ENCODE measurements at regions not wholly inside any gene's neighbourhood (a gene's known extent, or its start where the extent isn't known, plus 50 kb on each side); places are given as distances from the start of the nearest gene placed in this dataset.

DNA sequence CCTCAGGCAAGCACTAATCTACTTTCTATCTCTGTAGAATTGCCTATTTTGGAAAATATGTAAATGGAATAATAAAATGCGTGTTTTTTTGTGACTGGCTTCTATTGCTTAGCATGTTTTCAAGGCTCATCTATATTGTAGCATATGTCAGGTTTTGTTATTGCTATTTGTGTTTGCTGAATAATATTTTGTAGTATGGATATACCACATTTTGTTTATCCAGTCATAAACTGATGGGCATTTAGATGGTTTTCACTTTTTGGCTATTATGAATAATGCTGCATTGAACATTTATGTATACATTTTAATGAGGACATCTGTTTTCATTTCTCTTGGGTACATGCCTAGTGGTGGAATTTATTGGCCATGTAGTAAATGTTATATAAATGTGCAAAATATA is 183.3 kb upstream of the ZP4 start:
- TF ChIP-seq, protein P1, sequence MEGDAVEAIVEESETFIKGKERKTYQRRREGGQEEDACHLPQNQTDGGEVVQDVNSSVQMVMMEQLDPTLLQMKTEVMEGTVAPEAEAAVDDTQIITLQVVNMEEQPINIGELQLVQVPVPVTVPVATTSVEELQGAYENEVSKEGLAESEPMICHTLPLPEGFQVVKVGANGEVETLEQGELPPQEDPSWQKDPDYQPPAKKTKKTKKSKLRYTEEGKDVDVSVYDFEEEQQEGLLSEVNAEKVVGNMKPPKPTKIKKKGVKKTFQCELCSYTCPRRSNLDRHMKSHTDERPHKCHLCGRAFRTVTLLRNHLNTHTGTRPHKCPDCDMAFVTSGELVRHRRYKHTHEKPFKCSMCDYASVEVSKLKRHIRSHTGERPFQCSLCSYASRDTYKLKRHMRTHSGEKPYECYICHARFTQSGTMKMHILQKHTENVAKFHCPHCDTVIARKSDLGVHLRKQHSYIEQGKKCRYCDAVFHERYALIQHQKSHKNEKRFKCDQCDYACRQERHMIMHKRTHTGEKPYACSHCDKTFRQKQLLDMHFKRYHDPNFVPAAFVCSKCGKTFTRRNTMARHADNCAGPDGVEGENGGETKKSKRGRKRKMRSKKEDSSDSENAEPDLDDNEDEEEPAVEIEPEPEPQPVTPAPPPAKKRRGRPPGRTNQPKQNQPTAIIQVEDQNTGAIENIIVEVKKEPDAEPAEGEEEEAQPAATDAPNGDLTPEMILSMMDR (IDR thresholded peaks at IDR 0.05; ENCODE audit: poor library complexity, severe bottlenecking): no peak
- no peak for TF ChIP-seq POLR2AphosphoS5 (IDR thresholded peaks at IDR 0.05)
- no peak for TF ChIP-seq MXI1 (conservative IDR thresholded peaks at IDR 0.05; ENCODE audit: poor library complexity, severe bottlenecking)
- no peak for TF ChIP-seq RAD21 (conservative IDR thresholded peaks at IDR 0.05)
- no peak for TF ChIP-seq EZH2 (IDR thresholded peaks at IDR 0.05; ENCODE audit: borderline replicate concordance, insufficient read depth, low read length, poor library complexity, severe bottlenecking)
- TF ChIP-seq TAF1 (IDR thresholded peaks at IDR 0.05; ENCODE audit: low read depth): no peak

Data from neural cell (in vitro differentiated cells).